ENCODE measurements at regions not wholly inside any gene's neighbourhood (a gene's known extent, or its start where the extent isn't known, plus 50 kb on each side); places are given as distances from the start of the nearest gene placed in this dataset.

- intact Hi-C loops (cut with micrococcal nuclease) = no loop called here
- H2AFZ ChIP-seq (ENCODE audit: insufficient read depth, low read depth, low read length, poor library complexity, severe bottlenecking) = no peak overlapping the region
- H4K20me1 ChIP-seq (ENCODE audit: control insufficient read depth, insufficient read depth, low read length, poor library complexity, severe bottlenecking) = no peaks in the 10 kb centered on the region
- H3K79me2 ChIP-seq (ENCODE audit: control insufficient read depth, insufficient read depth, low read length) = no peaks in the 10 kb centered on the region
- ChIA-PET CTCF (no interaction called here), POLR2A (no interaction called here)
- H3K36me3 ChIP-seq (replicated peaks in 1 of 2; ENCODE audit: control extremely low read depth in 1 of 2, control insufficient read depth in 1 of 2, extremely low read depth in 1 of 2, insufficient read depth in 2 of 2, low read length in 1 of 2) = no peaks in the 10 kb centered on the region
- H3K9ac ChIP-seq (ENCODE audit: low read length) = no peak overlapping the region
- peaks cover 7 to 12% of the 10 kb centered on the region in 2 donors for H3K4me1 ChIP-seq (ENCODE audit: control insufficient read depth in 2 of 2, insufficient read depth in 2 of 2, low read length in 2 of 2)
- Mint-ChIP-seq H3K9me3 (ENCODE audit: insufficient read depth) (no peaks in the 10 kb centered on the region), H3K27me3 (peaks cover 4% of the 10 kb centered on the region), H3K4me1 (peaks cover 14% of the 10 kb centered on the region), H3K4me3 (no peak overlapping the region), H3K27ac (no peak overlapping the region)
- H3K4me3 ChIP-seq (ENCODE audit: control extremely low read depth in 1 of 5, extremely low read depth in 1 of 5, insufficient read depth in 1 of 5, low read depth in 2 of 5, low read length in 4 of 5) = no peak overlapping the region
- peaks cover 0 to 11% (median 0%) of the 10 kb centered on the region in 3 donors for H3K9me3 ChIP-seq (ENCODE audit: control extremely low read depth in 1 of 3, control insufficient read depth in 2 of 3, insufficient read depth in 1 of 3, low read length in 2 of 3)
- no peaks in the 10 kb centered on the region for H3K27me3 ChIP-seq (replicated peaks in 1 of 4; ENCODE audit: control extremely low read depth in 1 of 4, control insufficient read depth in 3 of 4, insufficient read depth in 4 of 4, low read length in 3 of 4)
- ATAC-seq (ENCODE audit: low read depth) (no peak), DNase-seq (no peak)
- no peak overlapping the region for H3K4me2 ChIP-seq (replicated peaks; ENCODE audit: low read depth, low read length, poor library complexity, severe bottlenecking)
- TF ChIP-seq, protein P1, sequence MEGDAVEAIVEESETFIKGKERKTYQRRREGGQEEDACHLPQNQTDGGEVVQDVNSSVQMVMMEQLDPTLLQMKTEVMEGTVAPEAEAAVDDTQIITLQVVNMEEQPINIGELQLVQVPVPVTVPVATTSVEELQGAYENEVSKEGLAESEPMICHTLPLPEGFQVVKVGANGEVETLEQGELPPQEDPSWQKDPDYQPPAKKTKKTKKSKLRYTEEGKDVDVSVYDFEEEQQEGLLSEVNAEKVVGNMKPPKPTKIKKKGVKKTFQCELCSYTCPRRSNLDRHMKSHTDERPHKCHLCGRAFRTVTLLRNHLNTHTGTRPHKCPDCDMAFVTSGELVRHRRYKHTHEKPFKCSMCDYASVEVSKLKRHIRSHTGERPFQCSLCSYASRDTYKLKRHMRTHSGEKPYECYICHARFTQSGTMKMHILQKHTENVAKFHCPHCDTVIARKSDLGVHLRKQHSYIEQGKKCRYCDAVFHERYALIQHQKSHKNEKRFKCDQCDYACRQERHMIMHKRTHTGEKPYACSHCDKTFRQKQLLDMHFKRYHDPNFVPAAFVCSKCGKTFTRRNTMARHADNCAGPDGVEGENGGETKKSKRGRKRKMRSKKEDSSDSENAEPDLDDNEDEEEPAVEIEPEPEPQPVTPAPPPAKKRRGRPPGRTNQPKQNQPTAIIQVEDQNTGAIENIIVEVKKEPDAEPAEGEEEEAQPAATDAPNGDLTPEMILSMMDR (IDR thresholded peaks at IDR 0.05) = no peak
- TF ChIP-seq EZH2 (IDR thresholded peaks at IDR 0.05; ENCODE audit: borderline replicate concordance, insufficient read depth, low read depth, low read length, poor library complexity, severe bottlenecking) = no peak
- WGBS (ENCODE audit: insufficient coverage) = 88% methylated on average over 5 of the region's 7 CpGs
- H3K27ac ChIP-seq (ENCODE audit: low read length in 2 of 2) = no peak overlapping the region
Observed at GRCh38 chr2:62362561-62362960, 143.4 kb downstream of the TMEM17 start.

DNA sequence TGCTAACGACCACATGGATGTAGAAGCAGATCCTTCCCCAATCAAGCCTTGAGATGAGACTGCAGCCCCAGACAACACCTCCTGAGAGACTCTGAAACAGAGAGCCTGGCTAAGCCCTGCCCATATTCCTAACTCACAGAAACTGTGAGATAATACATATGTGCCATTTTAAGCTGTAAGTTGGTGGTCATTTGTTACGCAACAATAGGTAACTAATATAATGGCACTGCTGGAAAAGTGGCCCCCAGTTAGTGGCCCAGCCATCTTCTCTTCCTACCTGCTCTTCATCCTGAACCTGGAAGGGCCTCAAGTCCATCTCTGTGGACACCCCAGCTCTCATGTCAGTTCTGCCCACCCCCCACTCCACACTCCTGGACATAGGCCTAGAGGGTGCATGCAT, 144.0 kb downstream of the TMEM17 start:
- Mint-ChIP-seq H3K27ac (no peak overlapping the region), H3K4me3 (no peak overlapping the region), H3K9me3 (ENCODE audit: insufficient read depth) (no peaks in the 10 kb centered on the region), H3K27me3 (peaks cover 4% of the 10 kb centered on the region), H3K4me1 (peaks cover 14% of the 10 kb centered on the region)
- Histone ChIP-seq H3K4me2 (replicated peaks; ENCODE audit: low read depth, low read length, poor library complexity, severe bottlenecking) (no peak overlapping the region), H3K79me2 (ENCODE audit: control insufficient read depth, insufficient read depth, low read length) (no peaks in the 10 kb centered on the region), H3K9ac (ENCODE audit: low read length) (no peak overlapping the region), H4K20me1 (ENCODE audit: control insufficient read depth, insufficient read depth, low read length, poor library complexity, severe bottlenecking) (no peaks in the 10 kb centered on the region), H2AFZ (ENCODE audit: insufficient read depth, low read depth, low read length, poor library complexity, severe bottlenecking) (no peak overlapping the region), H3K27ac (ENCODE audit: low read length in 2 of 2) (no peak overlapping the region), H3K4me1 (ENCODE audit: control insufficient read depth in 2 of 2, insufficient read depth in 2 of 2, low read length in 2 of 2) (peaks cover 7 to 12% of the 10 kb centered on the region in 2 donors), H3K36me3 (replicated peaks in 1 of 2; ENCODE audit: control extremely low read depth in 1 of 2, control insufficient read depth in 1 of 2, extremely low read depth in 1 of 2, insufficient read depth in 2 of 2, low read length in 1 of 2) (no peaks in the 10 kb centered on the region), H3K27me3 (replicated peaks in 1 of 4; ENCODE audit: control extremely low read depth in 1 of 4, control insufficient read depth in 3 of 4, insufficient read depth in 4 of 4, low read length in 3 of 4) (no peaks in the 10 kb centered on the region), H3K9me3 (ENCODE audit: control extremely low read depth in 1 of 3, control insufficient read depth in 2 of 3, insufficient read depth in 1 of 3, low read length in 2 of 3) (peaks cover 0 to 11% (median 0%) of the 10 kb centered on the region in 3 donors), H3K4me3 (ENCODE audit: control extremely low read depth in 1 of 5, extremely low read depth in 1 of 5, insufficient read depth in 1 of 5, low read depth in 2 of 5, low read length in 4 of 5) (no peak overlapping the region)
- no peak for DNase-seq
- intact Hi-C loops (cut with micrococcal nuclease) = no loop called here
- no peak for ATAC-seq (ENCODE audit: low read depth)
- WGBS (ENCODE audit: insufficient coverage) = 100% methylated on average over 1 of the region's 2 CpGs
- ChIA-PET CTCF (no interaction called here), POLR2A (interaction anchor here (0.6 kb wide), 1 partner anchor 44 kb away, joined by 3 read pairs; no protein-coding TSS in a partner anchor)
- TF ChIP-seq EZH2 (IDR thresholded peaks at IDR 0.05; ENCODE audit: borderline replicate concordance, insufficient read depth, low read depth, low read length, poor library complexity, severe bottlenecking) = no peak
- TF ChIP-seq, protein P1 (IDR thresholded peaks at IDR 0.05) = no peak

Data from B cell (primary cell).